ENCODE measurements at regions not wholly inside any gene's neighbourhood (a gene's known extent, or its start where the extent isn't known, plus 50 kb on each side); places are given as distances from the start of the nearest gene placed in this dataset.
"Not testable (repeated sequence)": the region's sequence is repeated elsewhere in the genome, so short reads cannot be mapped to it uniquely, and the experiment has no call there.

DNA sequence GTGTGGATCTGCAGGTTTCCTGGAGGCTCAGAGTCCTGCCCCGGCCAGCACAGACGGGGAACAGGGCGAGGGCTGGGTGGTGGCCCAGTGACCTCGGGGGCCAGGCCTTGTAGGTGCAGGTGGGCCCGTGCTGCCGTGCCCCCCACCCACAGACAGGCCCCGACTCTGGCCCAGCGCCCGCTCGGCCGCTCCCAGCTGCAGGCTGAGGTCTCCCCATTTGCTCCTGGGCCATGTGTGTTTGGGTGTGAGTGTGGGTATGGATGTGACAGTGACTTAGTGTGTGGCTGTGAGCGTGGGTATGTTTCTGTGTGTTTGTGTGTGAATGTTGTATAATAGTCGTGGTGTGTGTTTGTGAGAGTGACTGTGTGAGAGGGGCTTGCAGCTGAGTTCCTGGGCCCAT, 173.8 kb downstream of the TMEM121 start:
- H3K27ac Mint-ChIP-seq (ENCODE audit: unreplicated experiment); H3K4me1 Mint-ChIP-seq (ENCODE audit: low read depth); H3K4me3 Mint-ChIP-seq (ENCODE audit: unreplicated experiment); H3K36me3 Mint-ChIP-seq (ENCODE audit: low read depth); H3K27me3 Mint-ChIP-seq (ENCODE audit: low read depth): not testable (repeated sequence)
- DNase-seq (ENCODE audit: low spot score): peak; percentile 87
- H3K9me3 Mint-ChIP-seq (ENCODE audit: low read depth): peaks cover 20% of the 10 kb centered on the region

DNA sequence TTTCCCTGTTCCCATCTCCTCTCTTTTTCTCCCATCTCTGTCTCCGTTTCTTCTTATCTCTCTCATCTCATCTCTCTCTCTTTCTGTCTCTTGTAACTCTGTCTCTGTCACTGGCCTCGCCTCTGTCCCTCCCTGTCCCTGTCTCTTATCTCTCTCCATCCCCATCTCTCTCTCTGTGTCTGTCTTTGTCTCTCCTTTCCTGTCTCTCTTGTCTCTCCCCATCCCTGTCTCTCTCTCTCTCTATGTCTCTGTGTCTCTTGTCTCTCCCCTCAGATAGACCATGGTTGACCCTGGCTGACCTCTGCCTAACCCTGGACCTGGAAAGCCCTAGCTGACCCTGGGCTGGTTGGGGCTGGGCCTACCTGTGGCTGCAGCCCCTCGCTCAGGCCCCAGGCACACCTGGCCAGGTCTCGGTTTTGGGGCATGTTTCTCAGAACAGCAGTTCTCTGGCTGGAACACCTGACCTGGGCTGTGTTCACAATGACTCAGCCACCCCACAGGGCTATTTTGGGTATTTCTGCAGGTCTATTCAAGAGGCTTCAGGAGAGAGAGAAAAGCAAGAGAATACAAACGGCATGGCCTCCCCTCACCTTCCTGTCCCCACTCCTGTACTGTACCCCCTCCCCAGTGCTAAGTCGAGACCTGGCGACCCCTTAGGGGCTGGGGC, 174.4 kb downstream of the TMEM121 start:
- Mint-ChIP-seq H3K4me3 (ENCODE audit: unreplicated experiment) (no peak overlapping the region), H3K9me3 (ENCODE audit: low read depth) (peaks cover 22% of the 10 kb centered on the region), H3K36me3 (ENCODE audit: low read depth) (peaks cover 2% of the 10 kb centered on the region), H3K27me3 (ENCODE audit: low read depth) (no peaks in the 10 kb centered on the region), H3K4me1 (ENCODE audit: low read depth) (no peaks in the 10 kb centered on the region), H3K27ac (ENCODE audit: unreplicated experiment) (no peak overlapping the region)
- TF ChIP-seq, protein P1, sequence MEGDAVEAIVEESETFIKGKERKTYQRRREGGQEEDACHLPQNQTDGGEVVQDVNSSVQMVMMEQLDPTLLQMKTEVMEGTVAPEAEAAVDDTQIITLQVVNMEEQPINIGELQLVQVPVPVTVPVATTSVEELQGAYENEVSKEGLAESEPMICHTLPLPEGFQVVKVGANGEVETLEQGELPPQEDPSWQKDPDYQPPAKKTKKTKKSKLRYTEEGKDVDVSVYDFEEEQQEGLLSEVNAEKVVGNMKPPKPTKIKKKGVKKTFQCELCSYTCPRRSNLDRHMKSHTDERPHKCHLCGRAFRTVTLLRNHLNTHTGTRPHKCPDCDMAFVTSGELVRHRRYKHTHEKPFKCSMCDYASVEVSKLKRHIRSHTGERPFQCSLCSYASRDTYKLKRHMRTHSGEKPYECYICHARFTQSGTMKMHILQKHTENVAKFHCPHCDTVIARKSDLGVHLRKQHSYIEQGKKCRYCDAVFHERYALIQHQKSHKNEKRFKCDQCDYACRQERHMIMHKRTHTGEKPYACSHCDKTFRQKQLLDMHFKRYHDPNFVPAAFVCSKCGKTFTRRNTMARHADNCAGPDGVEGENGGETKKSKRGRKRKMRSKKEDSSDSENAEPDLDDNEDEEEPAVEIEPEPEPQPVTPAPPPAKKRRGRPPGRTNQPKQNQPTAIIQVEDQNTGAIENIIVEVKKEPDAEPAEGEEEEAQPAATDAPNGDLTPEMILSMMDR (IDR thresholded peaks at IDR 0.05): no peak
- no peak for DNase-seq (ENCODE audit: low spot score)

DNA sequence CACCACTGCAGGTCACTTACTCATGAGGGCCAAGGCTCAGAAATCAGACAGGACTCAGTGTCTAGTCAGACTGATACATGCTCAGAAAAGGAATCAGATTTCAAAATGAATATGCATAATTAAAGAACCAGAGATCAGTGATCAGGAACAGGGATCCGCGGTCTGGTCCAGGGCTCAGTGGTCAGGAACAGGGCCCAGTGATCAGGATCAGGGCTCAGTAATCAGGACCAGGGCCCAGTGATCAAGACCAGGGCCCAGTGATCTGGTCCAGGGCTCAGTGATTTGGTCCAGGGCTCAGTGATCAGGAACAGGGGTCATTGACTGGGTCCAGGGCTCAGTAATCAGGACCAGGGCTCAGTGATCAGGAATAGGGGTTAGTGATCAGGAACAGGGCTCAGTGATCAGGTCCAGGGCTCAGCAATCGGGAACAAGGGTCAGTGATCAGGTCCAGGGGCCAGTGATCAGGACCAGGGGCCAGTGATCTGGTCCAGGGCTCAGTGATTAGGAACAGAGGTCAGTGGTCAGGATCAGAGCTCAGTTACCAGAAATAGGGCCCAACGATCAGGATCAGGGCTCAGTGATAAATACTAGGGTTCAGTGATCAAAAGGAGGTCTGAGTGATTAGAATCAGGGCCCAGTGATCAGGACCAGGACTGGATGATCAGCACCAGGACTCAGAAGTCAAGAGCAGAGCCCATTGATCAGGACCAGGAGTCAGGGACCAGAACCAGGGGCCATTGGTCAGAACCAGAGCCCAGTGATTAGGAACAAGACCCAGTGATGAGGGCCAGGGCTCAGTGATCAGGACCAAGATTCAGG, 175.3 kb downstream of the TMEM121 start:
- Mint-ChIP-seq H3K4me3 (ENCODE audit: unreplicated experiment) (no peak overlapping the region), H3K27ac (ENCODE audit: unreplicated experiment) (no peak overlapping the region), H3K4me1 (ENCODE audit: low read depth) (no peaks in the 10 kb centered on the region), H3K9me3 (ENCODE audit: low read depth) (peaks cover 22% of the 10 kb centered on the region), H3K27me3 (ENCODE audit: low read depth) (no peaks in the 10 kb centered on the region), H3K36me3 (ENCODE audit: low read depth) (peaks cover 2% of the 10 kb centered on the region)
- DNase-seq (ENCODE audit: low spot score): no peak
- TF ChIP-seq, protein P1 (IDR thresholded peaks at IDR 0.05): no peak

DNA sequence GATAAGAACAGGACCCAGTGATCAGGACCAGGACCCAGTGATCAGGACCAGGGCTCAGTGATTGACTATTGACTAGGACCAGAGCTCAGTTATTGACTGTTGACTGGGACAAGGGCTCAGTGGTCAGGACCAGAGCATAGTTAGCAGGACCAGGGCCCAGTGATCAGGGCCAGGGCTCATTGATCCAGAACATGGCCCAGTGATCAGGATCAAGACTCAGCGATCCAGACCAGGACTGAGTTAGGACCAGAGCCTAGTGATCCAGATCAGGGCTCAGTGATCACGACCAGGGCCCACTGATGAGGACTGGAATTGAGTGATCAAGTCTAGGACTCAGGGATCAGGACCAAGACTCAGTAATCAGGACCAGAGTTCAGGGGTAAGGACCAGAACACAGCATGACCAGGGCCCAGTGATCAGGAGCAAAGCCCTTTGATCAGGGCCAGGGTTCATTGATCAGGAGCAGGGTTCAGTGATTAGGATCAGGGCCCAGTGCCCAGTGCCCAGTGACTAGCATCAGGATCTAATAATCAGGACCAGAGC, 176.0 kb downstream of the TMEM121 start:
- Mint-ChIP-seq H3K27ac (ENCODE audit: unreplicated experiment) (no peak overlapping the region), H3K9me3 (ENCODE audit: low read depth) (peaks cover 22% of the 10 kb centered on the region), H3K27me3 (ENCODE audit: low read depth) (no peaks in the 10 kb centered on the region), H3K36me3 (ENCODE audit: low read depth) (peaks cover 2% of the 10 kb centered on the region), H3K4me1 (ENCODE audit: low read depth) (no peaks in the 10 kb centered on the region), H3K4me3 (ENCODE audit: unreplicated experiment) (no peak overlapping the region)
- no peak for DNase-seq (ENCODE audit: low spot score)
- TF ChIP-seq, protein P1 (IDR thresholded peaks at IDR 0.05): no peak

DNA sequence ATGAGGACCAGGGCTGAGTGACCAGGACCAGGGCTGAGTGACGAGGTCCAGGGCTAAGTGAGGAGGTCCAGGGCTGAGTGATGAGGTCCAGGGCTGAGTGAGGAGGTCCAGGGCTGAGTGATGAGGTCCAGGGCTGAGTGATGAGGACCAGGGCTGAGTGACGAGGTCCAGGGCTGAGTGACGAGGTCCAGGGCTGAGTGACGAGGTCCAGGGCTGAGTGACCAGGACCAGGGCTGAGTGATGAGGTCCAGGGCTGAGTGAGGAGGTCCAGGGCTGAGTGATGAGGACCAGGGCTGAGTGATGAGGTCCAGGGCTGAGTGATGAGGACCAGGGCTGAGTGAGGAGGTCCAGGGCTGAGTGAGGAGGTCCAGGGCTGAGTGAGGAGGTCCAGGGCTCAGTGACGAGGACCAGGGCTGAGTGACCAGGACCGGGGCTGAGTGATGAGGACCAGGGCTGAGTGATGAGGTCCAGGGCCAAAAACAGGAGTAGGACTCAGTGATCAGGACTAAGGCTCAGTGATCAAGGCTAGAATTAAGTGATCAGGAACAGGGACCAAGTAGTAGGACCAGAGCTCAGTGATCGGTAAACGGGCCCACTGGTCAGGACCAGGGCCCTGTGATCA, 176.8 kb downstream of the TMEM121 start:
- not testable (repeated sequence) for H3K4me1 Mint-ChIP-seq (ENCODE audit: low read depth); DNase-seq (ENCODE audit: low spot score); H3K4me3 Mint-ChIP-seq (ENCODE audit: unreplicated experiment); H3K27ac Mint-ChIP-seq (ENCODE audit: unreplicated experiment); H3K36me3 Mint-ChIP-seq (ENCODE audit: low read depth); H3K27me3 Mint-ChIP-seq (ENCODE audit: low read depth)
- peaks cover 22% of the 10 kb centered on the region for H3K9me3 Mint-ChIP-seq (ENCODE audit: low read depth)

DNA sequence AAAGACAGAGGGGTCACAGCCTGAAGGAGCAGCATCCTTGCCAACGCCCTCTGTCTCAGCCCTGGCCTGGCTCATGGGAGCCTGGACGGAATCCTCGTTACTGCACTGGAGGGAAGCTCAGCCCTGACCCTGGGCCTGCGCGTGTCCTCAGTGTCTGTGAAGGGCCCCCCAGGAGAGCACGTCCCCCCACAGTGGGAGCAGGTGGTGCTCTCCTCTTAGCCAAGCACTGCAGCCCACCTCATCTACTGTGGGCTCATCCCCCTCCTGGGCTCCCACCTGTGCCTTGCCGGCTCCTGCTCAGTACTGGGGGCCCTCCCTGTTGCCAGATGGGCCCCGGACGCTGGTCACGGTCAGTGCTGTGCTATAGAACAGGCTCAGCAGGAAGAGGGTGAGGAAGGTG, 177.7 kb downstream of the TMEM121 start:
- H3K27me3 Mint-ChIP-seq (ENCODE audit: low read depth); DNase-seq (ENCODE audit: low spot score); H3K4me3 Mint-ChIP-seq (ENCODE audit: unreplicated experiment); H3K27ac Mint-ChIP-seq (ENCODE audit: unreplicated experiment); H3K36me3 Mint-ChIP-seq (ENCODE audit: low read depth); H3K4me1 Mint-ChIP-seq (ENCODE audit: low read depth): not testable (repeated sequence)
- H3K9me3 Mint-ChIP-seq (ENCODE audit: low read depth): peaks cover 19% of the 10 kb centered on the region

DNA sequence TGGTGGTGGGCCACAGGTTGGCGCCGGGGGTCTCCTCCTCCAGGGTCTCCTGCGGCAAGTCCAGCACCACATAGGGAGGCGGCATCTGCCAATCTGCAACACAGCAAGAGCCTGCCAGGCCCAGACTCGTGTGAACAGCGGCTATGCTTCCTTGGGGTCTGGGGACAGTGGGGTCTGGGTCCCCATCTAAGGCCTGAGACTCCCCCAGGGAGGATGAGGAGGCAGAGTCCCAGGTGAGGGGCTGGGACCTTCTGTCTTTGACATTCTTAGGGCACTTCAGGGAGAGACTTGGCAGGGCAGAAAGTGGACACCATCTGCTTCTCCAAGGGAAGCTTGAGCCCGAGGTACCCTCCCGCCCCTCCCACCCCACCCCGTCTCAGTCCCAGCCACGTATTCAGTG, 178.1 kb downstream of the TMEM121 start:
- H3K27me3 Mint-ChIP-seq (ENCODE audit: low read depth); H3K4me3 Mint-ChIP-seq (ENCODE audit: unreplicated experiment); H3K27ac Mint-ChIP-seq (ENCODE audit: unreplicated experiment); H3K4me1 Mint-ChIP-seq (ENCODE audit: low read depth); DNase-seq (ENCODE audit: low spot score); H3K36me3 Mint-ChIP-seq (ENCODE audit: low read depth): not testable (repeated sequence)
- peaks cover 19% of the 10 kb centered on the region for H3K9me3 Mint-ChIP-seq (ENCODE audit: low read depth)

DNA sequence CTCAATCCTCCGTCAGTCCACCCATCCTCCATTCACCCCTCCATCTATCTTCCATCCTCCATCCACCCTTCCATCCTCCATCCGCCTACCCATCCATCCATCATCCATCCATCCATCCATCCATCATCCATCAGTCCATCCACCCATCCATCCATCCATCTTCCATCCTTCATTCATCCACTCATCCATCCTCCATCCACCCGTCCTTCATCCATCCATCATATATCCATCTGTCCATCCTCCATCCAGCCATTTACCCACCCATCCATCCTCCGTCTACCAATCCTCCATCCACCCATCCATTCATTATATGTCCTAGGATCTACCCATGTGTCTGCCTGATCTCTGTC, 179.1 kb downstream of the TMEM121 start:
- DNase-seq (ENCODE audit: low spot score); H3K4me3 Mint-ChIP-seq (ENCODE audit: unreplicated experiment); H3K36me3 Mint-ChIP-seq (ENCODE audit: low read depth); H3K27ac Mint-ChIP-seq (ENCODE audit: unreplicated experiment); H3K27me3 Mint-ChIP-seq (ENCODE audit: low read depth); H3K4me1 Mint-ChIP-seq (ENCODE audit: low read depth): not testable (repeated sequence)
- peaks cover 19% of the 10 kb centered on the region for H3K9me3 Mint-ChIP-seq (ENCODE audit: low read depth)

DNA sequence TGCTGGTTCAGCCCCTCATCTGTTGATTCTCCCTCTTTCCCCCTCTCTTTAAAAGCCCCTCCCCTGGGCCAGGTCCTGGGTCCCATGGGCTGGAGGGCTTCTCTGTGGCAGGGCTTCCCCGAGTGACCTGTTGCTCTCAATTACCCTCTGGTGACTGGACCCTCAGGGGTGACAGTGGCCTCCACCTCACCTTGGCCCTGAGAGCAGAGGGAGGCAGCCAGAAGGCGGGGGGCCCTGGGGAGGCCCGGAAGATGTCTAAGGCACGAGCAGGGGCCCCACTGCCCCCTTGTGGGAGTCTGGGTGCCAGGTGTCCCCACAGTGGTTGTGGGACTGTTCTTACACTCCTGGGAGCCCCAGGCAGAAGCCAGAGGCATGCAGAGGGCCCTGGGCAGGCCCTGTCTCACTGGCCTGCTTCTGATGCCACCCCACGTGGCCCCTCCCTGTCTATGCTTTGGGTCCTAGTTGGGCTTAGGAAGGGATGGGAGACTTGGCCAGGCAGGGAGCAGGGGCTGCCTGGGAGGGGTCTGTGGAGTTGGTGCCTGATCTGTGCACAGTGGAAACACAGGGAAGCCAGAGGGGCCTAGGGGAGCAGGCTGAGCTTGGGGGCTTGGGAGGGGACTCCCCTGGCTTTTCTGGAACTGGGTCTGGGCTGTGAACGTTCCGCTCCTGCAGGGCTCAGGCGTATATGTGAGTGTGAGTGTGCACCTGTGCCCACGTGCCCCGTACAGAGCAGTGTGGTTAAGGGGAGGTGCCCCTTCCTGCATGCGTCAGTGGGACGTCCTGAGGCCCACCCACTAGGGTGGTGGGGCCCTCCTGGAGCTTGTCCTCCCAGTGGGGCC, 179.7 kb downstream of the TMEM121 start:
- not testable (repeated sequence) for H3K27ac Mint-ChIP-seq (ENCODE audit: unreplicated experiment); H3K4me1 Mint-ChIP-seq (ENCODE audit: low read depth); H3K36me3 Mint-ChIP-seq (ENCODE audit: low read depth); H3K4me3 Mint-ChIP-seq (ENCODE audit: unreplicated experiment); H3K27me3 Mint-ChIP-seq (ENCODE audit: low read depth)
- DNase-seq (ENCODE audit: low spot score): peak; percentile 81
- H3K9me3 Mint-ChIP-seq (ENCODE audit: low read depth): peaks cover 19% of the 10 kb centered on the region

Data from chondrocyte (in vitro differentiated cells).